GM13976 (cell line): ENCODE measurements at regions not wholly inside any gene's neighbourhood (a gene's known extent, or its start where the extent isn't known, plus 50 kb on each side); places are given as distances from the start of the nearest gene placed in this dataset.

Experiments
- DNase-seq: peaks from one replicate; pipeline ENCODE4 v3.0.0; 2012; ENCODE audit warnings: low spot score
- in situ Hi-C: fragments of 300-500 bp; cut with MboI; formaldehyde crosslinking; loops from one replicate; pipeline ENCODE4 v1.12.0; 2022; ENCODE audit warnings: low sequenced_read_pairs, mixed read lengths, inconsistent platforms; ENCODE audit not compliant: unreplicated experiment
- TF ChIP-seq, protein P1 (sequence below): IDR thresholded peaks from 2 replicates; pipeline ENCODE4 v1.5.1; 2012; ENCODE audit warnings: borderline replicate concordance, mild to moderate bottlenecking; ENCODE audit not compliant: insufficient read depth; ENCODE audit errors: extremely low read depth, missing control alignments, control extremely low read depth

DNA sequence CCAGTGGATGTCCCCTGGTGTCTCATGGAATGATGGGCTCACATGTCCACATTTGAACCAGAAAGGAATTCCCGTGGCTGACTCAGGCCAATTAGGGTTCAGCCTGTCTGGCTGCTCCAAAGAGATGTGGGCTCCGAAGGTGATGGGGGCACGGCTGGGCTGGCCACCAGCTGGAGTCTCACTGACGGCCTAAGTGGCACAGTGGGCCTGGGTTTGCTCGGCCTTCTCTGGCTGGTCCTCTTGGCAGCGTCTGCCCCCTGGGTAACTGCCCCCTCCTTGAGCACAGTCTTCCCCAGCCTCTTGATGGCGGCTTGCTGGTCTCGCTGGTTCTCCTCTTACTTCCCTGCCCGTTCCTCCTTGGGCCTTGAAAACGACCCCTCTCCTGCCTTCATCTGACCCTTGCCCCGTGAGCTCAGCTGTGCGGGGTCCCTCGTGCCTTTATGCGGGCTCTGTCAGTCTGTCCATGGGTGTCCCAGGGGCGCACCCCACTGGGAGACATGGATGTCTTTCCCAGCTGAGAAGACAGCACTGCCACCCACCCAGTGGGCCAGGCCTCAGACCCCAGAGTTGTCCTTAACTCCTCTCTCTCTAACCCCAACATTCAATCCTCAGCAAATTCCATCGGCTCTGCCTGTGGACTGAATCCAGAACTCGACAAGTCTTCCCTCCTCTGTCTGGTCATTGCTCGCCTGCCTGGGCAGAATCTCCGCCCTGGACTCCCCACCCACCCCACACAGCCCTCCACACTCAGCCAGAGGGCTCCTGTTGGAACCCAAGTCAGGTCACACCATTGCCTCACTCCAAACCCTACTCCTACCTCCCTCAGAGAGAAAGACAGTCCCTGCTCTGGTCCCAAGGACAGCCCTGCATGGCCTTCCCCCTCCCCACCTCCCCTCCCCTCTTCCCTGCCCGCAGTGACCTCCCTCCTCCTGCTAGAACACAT is 78.7 kb downstream of the CEBPB start:
- TF ChIP-seq, protein P1, sequence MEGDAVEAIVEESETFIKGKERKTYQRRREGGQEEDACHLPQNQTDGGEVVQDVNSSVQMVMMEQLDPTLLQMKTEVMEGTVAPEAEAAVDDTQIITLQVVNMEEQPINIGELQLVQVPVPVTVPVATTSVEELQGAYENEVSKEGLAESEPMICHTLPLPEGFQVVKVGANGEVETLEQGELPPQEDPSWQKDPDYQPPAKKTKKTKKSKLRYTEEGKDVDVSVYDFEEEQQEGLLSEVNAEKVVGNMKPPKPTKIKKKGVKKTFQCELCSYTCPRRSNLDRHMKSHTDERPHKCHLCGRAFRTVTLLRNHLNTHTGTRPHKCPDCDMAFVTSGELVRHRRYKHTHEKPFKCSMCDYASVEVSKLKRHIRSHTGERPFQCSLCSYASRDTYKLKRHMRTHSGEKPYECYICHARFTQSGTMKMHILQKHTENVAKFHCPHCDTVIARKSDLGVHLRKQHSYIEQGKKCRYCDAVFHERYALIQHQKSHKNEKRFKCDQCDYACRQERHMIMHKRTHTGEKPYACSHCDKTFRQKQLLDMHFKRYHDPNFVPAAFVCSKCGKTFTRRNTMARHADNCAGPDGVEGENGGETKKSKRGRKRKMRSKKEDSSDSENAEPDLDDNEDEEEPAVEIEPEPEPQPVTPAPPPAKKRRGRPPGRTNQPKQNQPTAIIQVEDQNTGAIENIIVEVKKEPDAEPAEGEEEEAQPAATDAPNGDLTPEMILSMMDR: no peak
- in situ Hi-C loops: no loop called here
- DNase-seq: no peak

DNA sequence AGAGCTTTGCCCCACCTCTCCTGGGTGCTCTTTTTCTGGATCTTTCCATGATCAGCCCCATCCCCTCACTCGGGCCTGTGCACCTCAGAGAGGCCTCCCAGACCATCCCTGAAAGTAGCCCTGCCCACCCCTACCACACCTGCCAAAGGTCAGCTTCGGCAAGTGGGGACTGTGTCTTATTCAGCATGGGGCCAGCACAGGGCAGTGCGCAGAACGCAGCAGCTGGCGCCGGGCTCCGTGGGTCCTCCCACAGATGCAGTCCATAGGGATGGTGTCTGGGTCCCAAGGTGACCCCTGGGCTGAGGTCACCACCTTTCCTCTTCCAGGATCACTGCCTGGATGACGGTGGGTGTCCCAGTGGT is 79.4 kb downstream of the CEBPB start:
- no peak for DNase-seq
- in situ Hi-C loops: no loop called here
- TF ChIP-seq, protein P1: no peak

DNA sequence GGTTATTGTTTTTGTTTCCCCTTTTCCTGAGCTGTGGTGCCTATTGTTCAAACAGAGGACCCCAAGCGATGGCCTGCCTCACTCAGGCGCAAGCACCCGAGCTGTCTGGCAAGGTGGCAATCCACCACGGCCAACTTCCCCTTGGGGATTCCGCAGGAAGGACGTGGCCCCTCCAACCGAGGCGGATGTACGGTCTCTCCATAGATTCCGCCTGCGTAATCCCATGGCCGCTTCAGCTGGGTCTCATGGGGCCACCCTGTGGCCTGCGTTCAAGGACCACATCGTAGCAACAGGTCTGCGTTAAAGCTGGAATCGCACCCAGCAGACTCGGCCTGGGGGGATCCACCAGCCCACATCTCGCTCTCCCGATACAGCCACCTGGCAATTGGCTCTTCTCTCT is 79.9 kb downstream of the CEBPB start:
- TF ChIP-seq, protein P1: no peak
- in situ Hi-C loops: no loop called here
- DNase-seq: no peak

DNA sequence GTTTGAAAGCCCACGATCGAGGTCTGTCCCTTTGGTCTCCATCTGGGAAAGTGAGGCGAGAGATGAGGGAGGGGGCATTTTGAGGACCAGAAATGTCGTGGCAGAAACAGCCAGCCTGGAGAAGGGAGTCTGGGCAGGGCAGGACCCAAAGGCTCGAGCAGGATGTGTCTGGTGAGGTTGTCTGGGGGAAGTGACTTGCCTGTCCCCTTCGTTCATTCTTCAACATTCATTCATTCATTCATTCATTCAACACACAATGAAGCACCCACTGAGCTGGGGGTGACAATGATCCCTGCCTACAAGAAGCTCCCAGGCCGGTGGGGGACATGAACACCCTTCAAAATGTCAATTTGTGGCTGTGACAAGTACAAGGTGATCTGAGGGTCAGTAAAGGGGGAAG is 80.5 kb downstream of the CEBPB start:
- no peak for DNase-seq
- in situ Hi-C loops: no loop called here
- TF ChIP-seq, protein P1: no peak

DNA sequence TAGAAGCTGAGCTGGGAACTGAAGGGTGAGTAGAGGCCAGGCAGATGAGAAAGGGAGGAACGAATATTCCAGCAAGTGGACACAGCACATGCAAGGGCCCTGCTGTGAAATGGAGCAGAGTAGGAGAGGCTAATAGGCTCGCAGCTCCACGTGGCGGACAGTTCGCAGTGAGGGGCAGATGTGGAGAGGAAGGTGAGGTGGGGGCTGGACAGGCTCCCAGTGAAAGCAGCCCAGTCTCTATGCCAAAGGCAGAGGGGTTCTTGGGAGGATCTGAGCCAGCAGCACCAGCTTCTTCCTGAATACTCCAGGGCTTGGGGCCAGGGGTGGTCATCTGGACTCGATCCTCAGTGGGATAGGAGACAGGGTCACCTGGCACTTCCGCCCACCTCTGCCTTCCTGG is 81.0 kb downstream of the CEBPB start:
- DNase-seq: no peak
- in situ Hi-C loops: no loop called here
- TF ChIP-seq, protein P1: no peak

DNA sequence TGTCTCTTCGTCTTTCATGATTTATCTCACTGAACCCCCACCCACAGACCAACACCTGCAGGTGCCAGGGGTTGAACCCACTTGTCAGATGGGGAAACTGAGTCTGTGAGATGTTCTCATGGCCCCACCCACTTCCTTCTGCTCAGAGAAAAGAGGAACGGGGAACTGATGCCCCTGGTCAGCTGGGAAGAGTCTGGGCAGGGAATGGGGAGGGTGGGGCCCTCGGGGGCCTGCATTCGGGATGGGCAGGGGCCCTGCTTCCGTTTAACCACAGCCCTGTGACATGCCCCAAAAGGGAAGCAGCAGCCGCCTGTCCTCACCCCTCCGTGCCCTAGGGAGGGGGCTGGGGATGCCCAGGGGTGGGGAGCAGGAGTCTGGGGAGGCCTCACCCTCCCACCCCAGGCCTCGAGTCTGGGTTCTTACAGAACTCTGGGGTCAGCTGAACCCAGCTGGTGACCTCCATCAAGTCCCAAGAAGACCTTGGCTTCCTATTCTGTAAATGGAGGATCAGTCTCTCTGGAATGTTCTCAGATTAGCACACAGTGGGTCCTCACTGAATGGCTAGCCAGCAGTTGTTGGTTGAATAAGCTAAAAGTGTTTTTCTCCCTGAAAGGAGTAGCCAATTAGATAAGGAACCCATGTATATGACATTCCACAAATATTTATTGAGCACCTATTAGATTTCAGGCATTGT is 81.5 kb downstream of the CEBPB start:
- no peak for DNase-seq
- in situ Hi-C loops: no loop called here
- TF ChIP-seq, protein P1: no peak
